Activated T-helper 1 cell treated with anti-CD3 and anti-CD28 coated beads, Interleukin-2, amount 50 U/mL, for 16 hours (primary cell): ENCODE measurements at regions not wholly inside any gene's neighbourhood (a gene's known extent, or its start where the extent isn't known, plus 50 kb on each side); places are given as distances from the start of the nearest gene placed in this dataset.

Experiments used
- DNase-seq, 2 donors: peaks; one replicate each; pipeline ENCODE4 v3.0.0-alpha.2; 2020; ENCODE audit warnings: low read depth in 1 of 2, low spot score in 1 of 2

- no peak for DNase-seq
Measured at GRCh38 chr3:188057124-188057523, 96.8 kb upstream of the LPP start.

DNA sequence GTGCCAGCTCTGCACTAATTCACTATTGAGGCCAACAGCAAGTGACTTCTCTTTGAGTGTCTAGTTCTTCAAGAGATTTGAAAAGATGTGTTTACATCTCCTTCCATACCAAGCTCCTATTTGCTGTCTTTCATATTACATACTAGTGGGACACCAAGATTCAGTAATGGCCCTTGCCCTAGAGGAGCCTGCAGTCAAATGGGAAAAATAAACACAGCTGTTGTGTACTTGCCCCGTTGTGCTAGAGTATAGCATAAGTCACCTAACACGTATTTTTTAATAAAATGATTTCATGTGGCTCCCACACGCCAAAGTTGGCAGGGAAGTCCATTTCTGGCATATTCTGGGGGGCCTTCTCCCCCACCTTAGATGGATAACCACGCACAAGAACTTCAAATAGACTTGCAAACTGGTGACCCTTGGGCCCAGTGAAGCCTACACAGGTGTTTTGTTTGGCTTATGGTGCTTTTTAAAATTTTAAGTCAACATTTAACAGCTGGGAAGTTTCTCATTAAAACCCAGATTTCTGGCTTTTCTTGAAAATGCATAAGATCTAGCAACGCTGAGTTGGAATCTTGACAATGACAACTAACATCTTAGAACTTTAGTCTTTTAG lies 95.3 kb upstream of the LPP start:
- no peak for DNase-seq

DNA sequence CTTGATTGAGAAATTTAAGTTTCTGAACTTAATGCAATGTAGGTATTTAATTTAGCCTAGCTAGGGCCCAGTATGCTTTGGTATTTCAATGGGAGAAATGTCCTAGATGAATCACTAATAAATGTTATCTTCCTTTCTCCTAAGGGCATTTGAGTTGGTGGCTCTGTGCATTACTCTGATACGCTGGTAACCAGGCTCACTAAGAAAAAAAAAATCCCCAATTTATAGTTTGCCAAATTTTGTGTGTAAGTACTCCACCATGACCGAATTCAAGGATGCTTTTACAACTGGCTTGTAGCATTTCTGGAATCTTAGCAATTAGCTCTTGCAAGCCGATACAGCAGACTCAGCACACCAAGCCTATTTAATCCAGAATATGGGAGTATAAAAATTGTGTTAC lies 94.6 kb upstream of the LPP start:
- DNase-seq, result no peak

DNA sequence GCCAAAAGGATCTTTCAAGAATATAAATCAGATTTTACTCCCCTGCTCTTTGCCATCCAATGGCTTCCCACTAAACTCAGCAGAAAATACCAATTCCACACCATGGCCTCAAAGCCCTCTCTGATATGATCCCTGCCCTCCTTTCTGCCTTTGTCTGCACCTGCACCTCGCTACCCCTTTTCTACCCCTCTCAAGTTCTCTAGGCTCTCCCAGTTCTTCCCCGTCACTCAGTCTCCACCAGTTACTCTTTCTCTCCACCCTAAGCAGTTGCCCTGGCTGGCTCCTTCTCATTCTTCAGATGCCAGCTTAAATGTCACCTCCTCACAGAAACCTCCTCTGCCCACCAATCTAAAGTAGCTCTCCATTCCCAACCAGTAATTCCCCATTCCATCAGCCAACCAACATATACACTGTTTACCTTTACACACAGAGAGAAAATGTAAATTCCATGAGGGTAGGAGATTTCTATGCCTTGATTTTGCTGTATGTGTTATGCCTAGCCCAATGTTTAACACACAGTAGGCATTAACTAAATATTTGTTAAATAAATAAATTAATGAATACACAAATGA lies 93.6 kb upstream of the LPP start:
- no peak for DNase-seq

DNA sequence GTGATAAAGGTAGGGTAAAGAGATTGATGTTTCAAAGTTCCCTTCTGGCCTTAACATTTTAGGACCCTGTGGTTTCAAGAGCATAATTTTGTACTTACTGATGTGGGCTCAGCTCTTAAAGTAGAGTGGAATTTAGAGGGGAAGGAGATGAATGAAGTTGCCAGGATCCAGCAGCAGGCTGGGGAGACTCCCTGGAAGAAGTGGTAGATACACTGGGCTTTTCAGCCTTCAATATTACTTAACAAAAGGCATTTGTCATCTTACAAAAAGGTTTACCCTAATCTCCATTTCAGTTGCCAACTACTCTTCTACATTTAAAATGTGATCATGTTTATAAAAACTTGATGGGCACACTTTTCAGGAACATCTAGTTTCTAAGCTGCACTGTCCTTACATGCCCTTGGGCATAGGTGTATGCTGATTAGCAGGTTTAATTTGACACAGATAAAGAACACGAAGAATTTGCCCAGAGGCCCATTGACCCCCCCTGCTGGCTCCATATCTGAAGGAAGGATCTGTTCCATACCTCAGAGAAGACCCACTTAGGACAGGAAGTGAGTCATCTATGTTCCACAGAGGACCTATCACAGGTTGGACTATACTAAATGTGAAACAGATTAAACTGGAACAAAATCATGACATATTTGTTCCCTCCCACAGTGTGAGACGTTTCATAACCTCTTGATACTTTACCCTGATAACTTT lies 93.0 kb upstream of the LPP start:
- DNase-seq, result peak in 1 of 2 donors; percentile 38

- no peak for DNase-seq
Measured at GRCh38 chr3:188062216-188062615, 91.7 kb upstream of the LPP start.

DNA sequence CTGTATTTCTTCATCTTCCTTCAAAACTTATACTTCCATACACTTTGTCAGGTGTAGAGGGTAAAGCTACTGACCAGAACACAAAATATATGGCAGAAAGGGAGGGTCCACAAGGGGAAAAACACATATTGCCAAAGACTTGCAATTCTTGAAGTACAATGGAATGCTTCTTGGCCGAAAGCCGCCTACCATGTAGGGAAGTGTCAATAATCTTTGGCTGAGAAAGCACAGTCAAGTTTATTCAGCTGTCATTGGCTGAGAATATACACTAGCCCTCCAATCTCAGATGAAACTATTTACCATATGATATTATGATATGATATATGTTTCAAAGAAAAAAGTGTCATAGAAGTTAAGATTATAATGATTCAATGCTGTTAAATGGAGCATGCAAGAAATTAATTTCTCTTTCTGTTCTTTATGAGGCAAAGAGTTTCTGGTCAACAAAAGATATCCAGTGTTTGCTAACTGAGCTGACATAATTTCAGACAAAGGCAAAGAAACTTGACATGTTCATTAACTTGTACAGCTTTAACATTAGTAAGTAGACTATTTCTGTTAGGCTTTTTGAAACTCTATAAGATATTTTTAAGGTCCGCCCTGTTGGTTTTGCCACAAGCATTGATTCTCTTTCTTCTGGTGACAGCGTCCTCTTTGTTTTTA lies 89.0 kb upstream of the LPP start:
- no peak for DNase-seq

DNA sequence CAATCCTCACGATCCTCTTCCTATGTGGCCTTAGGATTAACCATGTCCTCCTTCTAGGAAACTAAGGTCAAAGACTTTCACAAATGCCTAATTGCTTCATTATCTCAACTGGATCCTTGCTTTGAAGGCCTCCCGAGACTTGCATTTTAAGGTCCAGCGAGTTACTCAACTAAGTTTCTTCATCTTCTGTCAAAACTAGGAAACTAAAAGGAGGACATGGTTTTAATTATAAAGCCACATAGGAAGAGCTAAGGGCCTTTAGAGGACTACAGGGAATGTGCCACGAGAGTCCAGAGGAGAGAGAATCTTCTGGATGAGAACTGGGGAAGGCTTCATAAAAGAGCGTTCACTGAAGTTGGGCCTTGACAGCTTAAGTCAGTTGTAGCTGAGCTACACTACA lies 87.8 kb upstream of the LPP start:
- DNase-seq, result no peak

- no peak for DNase-seq
Measured at GRCh38 chr3:188067932-188068331, 86.0 kb upstream of the LPP start.

GRCh38 chr3:188068342-188068741 lies 85.6 kb upstream of the LPP start:
- DNase-seq, result no peak

- no peak for DNase-seq
Measured at GRCh38 chr3:188071636-188072035, 82.3 kb upstream of the LPP start.

DNA sequence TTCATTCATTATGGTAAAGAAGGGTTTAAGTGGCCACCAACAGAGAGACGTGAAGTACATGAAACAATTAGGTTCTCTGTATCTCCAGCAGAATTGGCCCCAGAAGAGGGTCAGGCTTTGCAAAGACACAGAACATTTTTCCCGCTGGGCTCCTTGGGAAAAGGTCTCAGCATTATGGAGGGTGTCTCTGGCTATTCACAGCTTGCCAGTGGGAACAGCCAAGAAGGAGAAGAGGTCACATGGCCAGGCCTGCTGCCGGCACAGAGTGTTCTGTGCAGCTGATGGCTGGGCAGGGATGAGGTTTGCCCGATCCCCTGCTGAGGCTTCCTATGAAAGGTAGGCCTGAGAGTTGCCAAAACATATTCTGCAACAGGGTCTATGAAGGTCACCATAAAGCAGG lies 77.8 kb upstream of the LPP start:
- DNase-seq, result no peak

DNA sequence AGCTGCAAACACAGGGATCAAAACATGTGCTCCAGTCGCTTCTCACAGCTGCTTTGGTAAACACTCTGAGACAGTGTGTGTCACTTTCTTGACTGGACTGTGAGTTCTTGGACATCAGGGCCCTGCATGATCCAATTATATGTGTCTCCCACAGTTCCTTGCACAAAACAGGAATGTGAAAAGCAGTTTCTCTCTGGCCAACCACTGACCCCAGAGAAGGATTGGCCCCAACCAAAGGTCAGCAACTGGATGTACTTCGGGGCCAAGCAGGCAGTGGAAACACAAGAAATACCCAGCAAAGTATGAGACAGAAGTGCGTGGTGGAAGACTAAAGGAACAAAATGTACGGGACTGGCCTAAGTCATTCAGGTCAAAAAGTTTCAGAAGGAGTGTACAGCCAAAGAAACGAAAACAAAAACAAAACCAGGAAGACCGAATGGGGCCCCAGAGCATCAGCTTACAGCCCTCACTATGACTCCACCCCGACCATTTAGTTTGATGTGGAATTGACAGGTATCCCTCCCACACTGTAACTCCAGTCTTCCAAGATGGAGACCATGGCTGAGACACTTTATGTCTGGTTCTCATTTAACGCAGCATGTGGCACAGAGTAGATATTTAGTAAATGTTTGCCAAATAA lies 76.7 kb upstream of the LPP start:
- no peak for DNase-seq

- DNase-seq, result no peak
Measured at GRCh38 chr3:188080091-188080490, 73.9 kb upstream of the LPP start.

DNA sequence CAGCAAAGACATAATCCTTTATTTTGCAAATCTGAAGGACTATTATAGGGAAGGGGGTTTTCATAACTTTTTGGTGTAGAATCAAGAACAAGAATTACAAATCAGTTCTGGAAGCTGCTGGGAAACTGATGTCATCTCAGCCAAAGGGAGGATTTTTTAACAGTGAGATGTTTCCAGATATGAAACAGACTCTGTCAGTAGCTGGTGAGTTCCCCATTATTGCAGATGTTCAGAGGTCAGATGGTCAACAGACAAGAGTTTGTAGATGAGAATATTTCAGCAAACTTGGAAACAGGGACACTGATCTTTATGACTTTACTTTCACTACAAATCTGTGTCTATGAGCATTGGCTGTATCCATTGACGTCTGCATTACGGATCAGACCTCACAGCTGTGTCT lies 71.9 kb upstream of the LPP start:
- no peak for DNase-seq

DNA sequence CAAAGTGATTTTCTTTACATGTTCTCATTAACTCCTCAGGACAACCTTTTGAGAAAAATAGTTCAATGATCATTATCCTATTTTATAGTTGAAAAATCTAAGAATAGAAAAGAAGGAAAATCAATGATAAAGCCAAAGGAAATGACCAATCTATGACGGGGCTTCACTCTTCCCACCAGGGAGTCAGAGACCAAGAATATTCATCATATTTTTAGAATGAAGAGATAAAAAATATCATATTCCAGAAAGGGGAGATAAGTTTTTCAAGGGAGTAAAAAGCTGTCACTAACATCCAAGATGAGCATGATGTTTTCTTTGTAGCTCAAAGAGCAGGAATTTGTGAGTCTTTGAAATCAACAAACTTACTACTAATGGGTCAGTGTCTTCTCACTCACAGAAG lies 71.5 kb upstream of the LPP start:
- DNase-seq, result no peak

- DNase-seq, result no peak
Measured at GRCh38 chr3:188083011-188083410, 70.9 kb upstream of the LPP start.

- DNase-seq, result no peak
Measured at GRCh38 chr3:188084752-188085583, 69.0 kb upstream of the LPP start.

DNA sequence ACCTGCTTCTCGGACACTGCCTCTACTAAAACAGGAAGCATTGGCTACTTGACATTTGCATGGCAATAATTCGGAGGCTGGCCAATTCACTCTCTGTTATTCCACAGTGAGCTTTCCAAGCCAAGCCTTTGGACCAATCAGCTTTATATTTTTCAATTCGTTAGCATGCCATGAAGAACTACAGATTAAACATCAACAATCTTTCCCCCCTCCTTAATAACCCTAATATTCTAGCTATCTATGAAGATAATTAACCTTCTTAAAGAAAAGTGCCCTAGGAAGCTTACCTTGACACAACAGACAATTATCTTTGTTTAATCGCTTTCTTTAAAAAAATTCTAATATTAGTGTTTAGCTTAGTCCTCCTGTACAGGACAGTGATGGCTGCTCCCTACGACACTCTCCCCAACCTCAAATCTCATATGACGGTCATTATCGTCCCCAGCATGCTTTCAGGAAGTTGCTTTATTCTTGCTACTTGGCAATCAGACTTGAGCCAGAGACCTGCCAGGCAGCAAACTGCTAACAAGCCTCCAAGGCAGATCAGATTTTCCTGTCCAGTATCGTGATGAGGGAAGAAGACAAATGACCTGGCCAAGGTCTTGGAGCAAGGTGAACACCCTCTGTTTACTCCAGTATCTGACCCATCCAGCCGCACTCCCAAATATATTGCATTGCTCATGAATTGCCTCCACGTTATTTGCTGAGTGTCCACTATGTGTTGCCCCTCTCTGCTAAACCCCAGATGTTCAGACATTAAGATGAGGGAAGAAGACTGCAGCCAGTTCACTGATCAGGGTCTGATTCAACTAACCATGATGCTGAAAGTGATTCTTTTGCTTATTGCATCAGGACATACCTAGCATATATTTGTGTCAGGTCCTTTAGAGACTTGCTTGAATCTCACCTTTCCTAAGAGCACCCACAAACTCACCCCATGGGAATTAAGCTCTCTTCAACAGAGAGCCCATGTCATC lies 68.1 kb upstream of the LPP start:
- no peak for DNase-seq
